Heart right ventricle (tissue), 16 donors: ENCODE measurements at regions not wholly inside any gene's neighbourhood (a gene's known extent, or its start where the extent isn't known, plus 50 kb on each side); places are given as distances from the start of the nearest gene placed in this dataset.

Experiments used
- ATAC-seq, 8 donors: fragments of 200-7000 bp; cut with Tn5 transposase; one replicate each; pipeline ENCODE4 v1.9.1; 2020; ENCODE audit warnings: mild to moderate bottlenecking in 8 of 8, moderate library complexity in 8 of 8, moderate number of reproducible peaks in 1 of 8
- DNase-seq, 2 donors: peaks; one replicate each; pipeline ENCODE4 v3.0.0-alpha.2; 2020
- H3K27ac ChIP-seq, 10 donors: fragments of 200-600 bp; sonication (generic) in 2 of 10; one replicate each; pipeline versions ENCODE4 v1.5.0 to v1.8.0; 2020 to 2022; ENCODE audit warnings: mild to moderate bottlenecking in 3 of 10
- H3K27me3 ChIP-seq, 7 donors: fragments of 200-600 bp; one replicate each; pipeline ENCODE4 v1.8.0; 2021 to 2022; ENCODE audit warnings: mild to moderate bottlenecking in 2 of 7
- H3K36me3 ChIP-seq, 9 donors: fragments of 200-600 bp; sonication (generic) in 1 of 9; one replicate each; pipeline versions ENCODE4 v1.5.0 to v1.8.0; 2020 to 2022; ENCODE audit warnings: mild to moderate bottlenecking in 2 of 9
- H3K4me1 ChIP-seq, 9 donors: fragments of 200-600 bp; sonication (generic) in 1 of 9; one replicate each; pipeline versions ENCODE4 v1.5.0 to v1.8.0; 2020 to 2022; ENCODE audit warnings: mild to moderate bottlenecking in 4 of 9
- H3K4me3 ChIP-seq, 10 donors: fragments of 200-600 bp; sonication (generic) in 2 of 10; one replicate each; pipeline versions ENCODE4 v1.5.0 to v1.8.0; 2020 to 2022; ENCODE audit warnings: mild to moderate bottlenecking in 7 of 10, moderate library complexity in 2 of 10
- H3K9me3 ChIP-seq, 11 donors: fragments of 200-600 bp in 10 of 11; sonication (generic) in 2 of 11; one replicate each; pipeline versions ENCODE4 v1.5.0 to v1.8.0; 2013 to 2022; ENCODE audit warnings: mild to moderate bottlenecking in 2 of 11, control low read depth in 1 of 11, moderate library complexity in 1 of 11
- WGBS, 2 donors: extraction: QIAGEN DNeasy Blood & Tissue Kit; methylation state at CpG; one replicate each; pipeline ENCODE4 v1.1.7; 2013; ENCODE audit warnings: inconsistent platforms in 1 of 2; 5-methylcytosine and 5-hydroxymethylcytosine counted together
- intact Hi-C, 10 donors: fragments of 100-400 bp; cut with DNase I; formaldehyde crosslinking; loops; one replicate each; pipeline versions ENCODE4 v1.11.1 to v1.14.2; 2022
- TF ChIP-seq, protein P1 (sequence below), 9 donors: fragments of 200-600 bp; sonication (generic) in 2 of 9; IDR thresholded peaks; one replicate each; pipeline versions ENCODE4 v1.5.0 to v1.8.0; 2021 to 2022; ENCODE audit warnings: antibody characterized with exemption in 9 of 9, mild to moderate bottlenecking in 5 of 9, moderate library complexity in 1 of 9
- donor health status: Arrhythmogenic right ventricular cardiomyopathy.
- donor health status: ischemic (EF 13 %, LVEDD 7.1; RV severe dilation, severe dysfunction).
- donor health status: healthy with polysubstance abuse.
- donor health status: DM: no; HTN: yes; CAD: no.
- donor health status: DM: no; HTN: no; CAD: no.
- donor health status: ischemic (EF 25% LVEDD 6.9; RV normal size, moderate dysfunction).
- donor health status: ischemic (EF 25% LVEDD 5.7; RV mildly dilated, moderate dysfunction).
- donor health status: healthy.
- donor health status: DM: yes; HTN: yes; CAD: no.
- donor health status: Ischemic cardiomyopathy.
- donor health status: ischemic (EF 35%, LVEDD 5.7; RV mildly dilated, moderate dysfunction).
- donor health status: nonischemic (EF 11% LVEDD 7.7; RV severe dilation, severe dysfunction).
- donor health status: DM: yes; HTN: yes; CAD: no.
- donor health status: PGD.
- donor health status: ischemic (EF 29% LVEDD 5.4; RV normal size, mild dysfunction).
- donor health status: nonischemic (EF 23%, LVEDD 6.1; RV moderate dilation, normal function).

DNA sequence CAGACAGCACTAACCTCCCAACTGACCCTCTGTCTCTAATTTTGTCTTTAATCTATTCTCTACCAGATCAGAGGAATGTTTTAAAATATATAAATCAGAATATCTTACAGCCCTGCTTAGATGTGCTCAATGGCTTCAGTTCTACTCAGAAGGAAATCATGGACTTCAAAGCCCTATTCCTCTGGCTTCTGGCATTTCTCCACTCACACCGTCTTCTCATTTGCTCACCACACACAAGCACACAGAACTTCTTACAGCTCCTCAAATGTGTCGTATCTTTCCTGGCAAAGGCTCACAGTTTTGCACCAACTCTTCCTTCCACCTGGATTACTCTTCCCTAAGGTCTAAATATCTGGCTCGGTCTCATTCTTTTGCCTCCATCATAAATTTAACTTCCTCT is 71.6 kb upstream of the NUDT7 start:
- H3K36me3 ChIP-seq = no peaks in the 10 kb centered on the region
- H3K27ac ChIP-seq = no peak overlapping the region
- intact Hi-C loops = loop anchor here in 2 of 10 donors (5.0 to 10.0 kb wide), 2 partner anchors 43 to 416 kb away; no protein-coding TSS in a partner anchor
- WGBS, 2 donors = 68 to 70% methylated on average over 3 of the region's 3 CpGs
- no peaks in the 10 kb centered on the region for H3K4me1 ChIP-seq
- TF ChIP-seq, protein P1, sequence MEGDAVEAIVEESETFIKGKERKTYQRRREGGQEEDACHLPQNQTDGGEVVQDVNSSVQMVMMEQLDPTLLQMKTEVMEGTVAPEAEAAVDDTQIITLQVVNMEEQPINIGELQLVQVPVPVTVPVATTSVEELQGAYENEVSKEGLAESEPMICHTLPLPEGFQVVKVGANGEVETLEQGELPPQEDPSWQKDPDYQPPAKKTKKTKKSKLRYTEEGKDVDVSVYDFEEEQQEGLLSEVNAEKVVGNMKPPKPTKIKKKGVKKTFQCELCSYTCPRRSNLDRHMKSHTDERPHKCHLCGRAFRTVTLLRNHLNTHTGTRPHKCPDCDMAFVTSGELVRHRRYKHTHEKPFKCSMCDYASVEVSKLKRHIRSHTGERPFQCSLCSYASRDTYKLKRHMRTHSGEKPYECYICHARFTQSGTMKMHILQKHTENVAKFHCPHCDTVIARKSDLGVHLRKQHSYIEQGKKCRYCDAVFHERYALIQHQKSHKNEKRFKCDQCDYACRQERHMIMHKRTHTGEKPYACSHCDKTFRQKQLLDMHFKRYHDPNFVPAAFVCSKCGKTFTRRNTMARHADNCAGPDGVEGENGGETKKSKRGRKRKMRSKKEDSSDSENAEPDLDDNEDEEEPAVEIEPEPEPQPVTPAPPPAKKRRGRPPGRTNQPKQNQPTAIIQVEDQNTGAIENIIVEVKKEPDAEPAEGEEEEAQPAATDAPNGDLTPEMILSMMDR (IDR thresholded peaks at IDR 0.05) = no peak
- no peak for DNase-seq
- no peak for ATAC-seq
- peaks cover 0 to 36% (median 13%) of the 10 kb centered on the region in 7 donors for H3K27me3 ChIP-seq
- H3K4me3 ChIP-seq = no peak overlapping the region
- no peaks in the 10 kb centered on the region for H3K9me3 ChIP-seq

DNA sequence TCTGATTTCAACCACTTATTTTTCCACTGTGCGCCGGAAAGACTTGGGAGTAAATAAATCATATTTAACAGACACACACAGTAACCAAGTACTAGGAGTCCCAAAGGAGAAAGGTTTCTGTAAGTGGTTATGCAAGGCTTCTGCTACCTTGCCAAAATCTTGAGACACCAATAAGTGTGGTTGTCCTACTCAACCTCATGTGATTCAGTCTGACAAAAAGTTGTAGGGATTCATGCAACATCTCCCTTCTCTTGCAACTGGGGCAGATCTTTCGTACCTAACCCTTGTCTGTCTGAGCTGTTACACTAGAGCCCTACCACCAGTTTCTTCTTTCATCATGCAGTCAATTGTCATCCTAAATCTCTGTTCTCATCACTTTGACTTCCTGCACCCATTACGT is 69.9 kb upstream of the NUDT7 start:
- H3K27ac ChIP-seq = no peak overlapping the region
- H3K4me3 ChIP-seq = no peak overlapping the region
- TF ChIP-seq, protein P1 (IDR thresholded peaks at IDR 0.05) = no peak
- H3K36me3 ChIP-seq = no peaks in the 10 kb centered on the region
- no peak for ATAC-seq
- intact Hi-C loops = loop anchor here in 2 of 10 donors (5.0 to 10.0 kb wide), 2 partner anchors 45 to 418 kb away; no protein-coding TSS in a partner anchor
- no peaks in the 10 kb centered on the region for H3K9me3 ChIP-seq
- no peaks in the 10 kb centered on the region for H3K4me1 ChIP-seq
- DNase-seq = no peak
- H3K27me3 ChIP-seq = peaks cover 0 to 50% (median 15%) of the 10 kb centered on the region in 7 donors
- WGBS, 2 donors = 92 to 93% methylated on average over 4 of the region's 4 CpGs

DNA sequence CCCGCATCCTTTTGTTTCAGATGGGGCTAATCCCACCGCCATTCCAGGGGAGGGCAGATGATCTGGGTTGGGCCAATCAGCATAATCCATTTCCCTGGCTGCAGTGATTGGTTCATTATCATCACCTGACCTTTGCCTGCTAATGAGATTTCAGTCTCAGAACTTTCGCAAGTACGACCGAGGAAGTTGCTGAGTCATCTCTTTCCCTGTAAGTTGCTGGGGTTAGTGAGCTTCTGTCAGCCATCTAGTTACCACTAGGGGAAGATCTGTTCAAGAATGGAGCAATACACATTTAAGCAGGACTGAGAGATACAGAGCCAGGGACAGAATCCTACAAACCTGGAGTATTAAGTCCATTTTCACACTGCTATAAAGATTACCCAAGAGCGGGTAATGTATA is 65.3 kb upstream of the NUDT7 start:
- TF ChIP-seq, protein P1 (IDR thresholded peaks at IDR 0.05) = no peak
- Histone ChIP-seq H3K36me3 (no peaks in the 10 kb centered on the region), H3K27me3 (peaks cover 0 to 44% (median 15%) of the 10 kb centered on the region in 7 donors), H3K9me3 (peaks cover 0 to 3% (median 0%) of the 10 kb centered on the region in 11 donors), H3K4me1 (peaks cover 0 to 2% (median 0%) of the 10 kb centered on the region in 9 donors), H3K4me3 (no peak overlapping the region), H3K27ac (no peak overlapping the region)
- WGBS, 2 donors = 77 to 78% methylated on average over 6 of the region's 6 CpGs
- no peak for ATAC-seq
- intact Hi-C loops = loop anchor here in 4 of 10 donors (5.0 to 10.0 kb wide), 2 partner anchors 55 to 422 kb away; no protein-coding TSS in a partner anchor
- DNase-seq = no peak

- Histone ChIP-seq H3K4me3 (no peak overlapping the region), H3K4me1 (peaks cover 0 to 2% (median 0%) of the 10 kb centered on the region in 9 donors), H3K27me3 (peaks cover 0 to 29% (median 8%) of the 10 kb centered on the region in 7 donors), H3K36me3 (no peaks in the 10 kb centered on the region), H3K27ac (no peak overlapping the region), H3K9me3 (peaks cover 0 to 19% (median 7%) of the 10 kb centered on the region in 11 donors)
- WGBS, 2 donors = 37 to 38% methylated on average over 12 of the region's 12 CpGs
- peak in 1 of 8 donors; percentile 47 for ATAC-seq
- no peak for DNase-seq
- intact Hi-C loops = loop anchor here in 8 of 10 donors (1.0 to 10.0 kb wide), 6 partner anchors 63 to 426 kb away; no protein-coding TSS in a partner anchor
- TF ChIP-seq, protein P1 (IDR thresholded peaks at IDR 0.05) = peak in 7 of 9 donors; percentile 50 to 70 (median 56)
Measured at GRCh38 chr16:77660311-77660710, 62.0 kb upstream of the NUDT7 start.
